ENCODE measurements at regions not wholly inside any gene's neighbourhood (a gene's known extent, or its start where the extent isn't known, plus 50 kb on each side); places are given as distances from the start of the nearest gene placed in this dataset.
"Not testable (repeated sequence)": the region's sequence is repeated elsewhere in the genome, so short reads cannot be mapped to it uniquely, and the experiment has no call there.

GRCh38 chr20:50362177-50362576, 148.0 kb upstream of the PTPN1 start:
- TF ChIP-seq CTCF (IDR thresholded peaks at IDR 0.05); POLR2AphosphoS5 (IDR thresholded peaks at IDR 0.05; ENCODE audit: insufficient read depth in 1 of 2, low read depth in 1 of 2); POLR2A (IDR thresholded peaks at IDR 0.05): not testable (repeated sequence)
